ENCODE measurements at regions not wholly inside any gene's neighbourhood (a gene's known extent, or its start where the extent isn't known, plus 50 kb on each side); places are given as distances from the start of the nearest gene placed in this dataset.

GRCh38 chr21:41689289-41689583 is 77.6 kb downstream of the RIPK4 start:
- DNase-seq (ENCODE audit: low spot score), result no peak
- intact Hi-C loops (cut with DNase I), result no loop called here

GRCh38 chr21:41687633-41688032 is 79.2 kb downstream of the RIPK4 start:
- intact Hi-C loops (cut with DNase I), result no loop called here

GRCh38 chr21:41686664-41687063 is 80.2 kb downstream of the RIPK4 start:
- DNase-seq (ENCODE audit: low spot score), result no peak
- intact Hi-C loops (cut with DNase I), result no loop called here

More at GRCh38 chr21:41687633-41688032, 79.2 kb downstream of the RIPK4 start:
- DNase-seq (ENCODE audit: low spot score), result no peak

GRCh38 chr21:41685511-41686149 is 81.2 kb downstream of the RIPK4 start:
- DNase-seq (ENCODE audit: low spot score), result no peak
- intact Hi-C loops (cut with DNase I), result loop anchor here in 1 of 2 donors (1.0 kb wide), 1 partner anchor 45 kb away; no protein-coding TSS in a partner anchor

DNA sequence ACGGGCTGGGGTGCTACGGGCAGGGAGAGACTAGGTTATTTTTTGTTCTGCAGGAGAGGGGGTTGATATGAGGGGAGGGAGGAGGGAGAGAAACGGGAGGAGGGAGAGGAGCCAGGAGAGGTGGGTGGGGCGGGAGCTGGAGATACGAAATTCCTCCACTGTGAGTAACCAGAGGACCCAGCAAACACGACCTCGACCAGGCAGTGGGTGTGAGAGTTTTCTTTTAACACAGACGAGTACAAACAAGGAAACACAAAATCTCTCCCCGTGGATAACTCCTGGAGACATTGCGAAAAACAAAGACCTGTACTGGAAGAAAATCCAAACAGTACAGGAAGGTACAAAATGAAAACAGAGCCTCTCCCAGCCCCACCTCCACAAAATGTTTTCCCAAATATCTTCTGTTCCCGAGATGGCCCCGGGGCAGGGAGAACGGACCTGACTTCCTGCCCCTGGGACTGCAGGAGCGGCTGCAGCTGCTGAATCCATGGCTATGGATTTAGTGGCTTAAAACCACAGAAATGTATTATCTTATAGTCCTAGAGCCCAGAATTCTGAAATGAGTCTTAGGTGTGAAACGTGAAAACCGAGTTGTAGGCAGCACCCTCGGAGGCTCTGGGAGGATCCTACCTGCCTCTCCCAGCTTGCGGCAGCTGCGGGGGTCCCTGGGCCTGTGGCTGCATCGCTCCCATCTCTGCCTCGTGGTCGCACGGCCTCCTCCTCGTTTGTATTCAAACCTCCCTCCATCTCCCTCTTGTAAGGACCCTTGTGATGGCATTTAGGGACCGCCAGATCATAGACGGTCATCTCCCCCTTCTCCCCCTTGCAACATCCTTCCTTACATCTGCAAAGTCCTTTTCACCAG is 82.2 kb downstream of the RIPK4 start:
- DNase-seq (ENCODE audit: low spot score), result no peak

DNA sequence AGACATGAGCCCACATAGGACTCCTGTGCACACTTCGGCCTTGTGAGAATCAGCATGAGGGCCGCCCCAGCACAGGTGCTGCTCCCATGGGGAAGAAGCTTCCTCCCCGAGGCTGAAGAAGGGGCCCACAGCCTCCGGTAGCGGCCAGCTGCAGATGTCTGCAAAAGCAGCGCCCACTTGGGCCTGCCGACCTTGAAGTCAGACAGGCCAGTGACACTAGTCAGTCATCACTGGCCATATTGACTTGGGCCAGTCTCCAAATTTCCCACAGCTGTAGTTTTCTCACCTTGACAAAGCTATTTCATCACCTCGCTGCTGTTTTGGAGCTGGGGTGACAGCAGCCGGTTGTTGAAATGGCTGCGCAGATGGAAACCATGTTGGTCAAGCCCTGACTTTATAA is 83.0 kb downstream of the RIPK4 start:
- intact Hi-C loops (cut with DNase I), result no loop called here
- no peak for DNase-seq (ENCODE audit: low spot score)

More for the DNA sequence above, 82.2 kb downstream of the RIPK4 start:
- intact Hi-C loops (cut with DNase I), result loop anchor here in 1 of 2 donors (1.0 kb wide), 1 partner anchor 44 kb away; no protein-coding TSS in a partner anchor

DNA sequence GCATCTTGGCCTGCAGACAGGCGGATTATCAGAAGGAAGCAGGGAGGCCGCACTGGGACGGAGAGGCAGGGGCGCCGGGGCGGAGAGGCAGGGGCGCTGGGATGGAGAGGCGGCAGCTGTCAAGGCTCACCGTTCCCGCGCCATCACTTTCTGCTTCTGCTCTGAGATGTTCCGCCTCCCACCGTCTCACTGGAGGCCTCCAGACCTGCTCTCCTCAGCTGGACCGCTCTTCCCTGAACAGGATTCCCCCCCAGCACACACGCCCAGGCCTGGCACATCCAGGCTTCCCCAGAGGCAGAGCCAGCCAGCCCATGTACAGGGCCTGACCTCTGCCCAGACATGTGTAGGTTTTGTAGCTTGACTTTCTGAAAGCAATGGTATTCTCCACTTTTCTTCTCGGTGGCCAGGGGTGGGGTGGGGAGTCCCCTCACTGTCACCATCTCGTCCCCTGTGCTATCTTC is 84.1 kb downstream of the RIPK4 start:
- no peak for DNase-seq (ENCODE audit: low spot score)
- intact Hi-C loops (cut with DNase I), result no loop called here

DNA sequence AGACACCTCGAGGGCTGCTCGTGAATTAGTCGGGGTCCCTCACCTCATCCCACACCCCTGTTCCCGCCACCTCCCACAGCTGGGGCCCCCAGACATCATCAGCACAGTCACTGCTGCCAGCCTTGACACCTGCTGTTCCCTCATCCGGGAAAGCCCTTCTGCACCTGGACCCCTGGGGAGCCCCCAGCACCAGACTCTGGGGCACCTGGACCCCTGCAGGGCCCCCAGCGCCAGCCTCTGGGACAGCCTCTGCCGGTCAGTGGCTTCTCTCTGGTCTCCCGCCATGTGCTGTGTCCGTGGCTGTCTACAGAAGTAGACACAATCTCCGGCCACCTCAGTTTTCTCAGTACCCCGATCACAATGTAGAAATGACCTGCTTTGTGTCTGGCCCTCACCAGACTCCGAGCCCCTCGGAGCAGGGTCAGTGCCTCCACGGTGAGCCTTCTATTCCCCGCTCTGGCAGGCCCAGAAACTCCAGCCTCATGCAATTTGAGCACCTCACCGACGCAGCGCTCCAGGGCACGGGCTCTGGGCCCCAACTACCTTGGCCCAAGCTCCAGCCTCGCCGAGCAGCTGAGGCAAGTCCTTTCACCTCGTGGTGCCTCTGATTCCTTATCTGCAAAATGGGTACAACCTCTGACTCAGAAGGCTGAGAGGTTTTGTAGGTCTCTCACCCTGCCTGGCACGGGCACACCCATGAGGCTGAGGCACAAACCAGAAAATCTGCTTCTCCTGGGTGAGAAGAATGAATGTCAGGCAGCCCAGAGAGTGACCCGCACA is 84.7 kb downstream of the RIPK4 start:
- intact Hi-C loops (cut with DNase I), result no loop called here
- DNase-seq (ENCODE audit: low spot score), result no peak

- intact Hi-C loops (cut with DNase I), result no loop called here
- no peak for DNase-seq (ENCODE audit: low spot score)
Measured at GRCh38 chr21:41681348-41681801, 85.5 kb downstream of the RIPK4 start.

DNA sequence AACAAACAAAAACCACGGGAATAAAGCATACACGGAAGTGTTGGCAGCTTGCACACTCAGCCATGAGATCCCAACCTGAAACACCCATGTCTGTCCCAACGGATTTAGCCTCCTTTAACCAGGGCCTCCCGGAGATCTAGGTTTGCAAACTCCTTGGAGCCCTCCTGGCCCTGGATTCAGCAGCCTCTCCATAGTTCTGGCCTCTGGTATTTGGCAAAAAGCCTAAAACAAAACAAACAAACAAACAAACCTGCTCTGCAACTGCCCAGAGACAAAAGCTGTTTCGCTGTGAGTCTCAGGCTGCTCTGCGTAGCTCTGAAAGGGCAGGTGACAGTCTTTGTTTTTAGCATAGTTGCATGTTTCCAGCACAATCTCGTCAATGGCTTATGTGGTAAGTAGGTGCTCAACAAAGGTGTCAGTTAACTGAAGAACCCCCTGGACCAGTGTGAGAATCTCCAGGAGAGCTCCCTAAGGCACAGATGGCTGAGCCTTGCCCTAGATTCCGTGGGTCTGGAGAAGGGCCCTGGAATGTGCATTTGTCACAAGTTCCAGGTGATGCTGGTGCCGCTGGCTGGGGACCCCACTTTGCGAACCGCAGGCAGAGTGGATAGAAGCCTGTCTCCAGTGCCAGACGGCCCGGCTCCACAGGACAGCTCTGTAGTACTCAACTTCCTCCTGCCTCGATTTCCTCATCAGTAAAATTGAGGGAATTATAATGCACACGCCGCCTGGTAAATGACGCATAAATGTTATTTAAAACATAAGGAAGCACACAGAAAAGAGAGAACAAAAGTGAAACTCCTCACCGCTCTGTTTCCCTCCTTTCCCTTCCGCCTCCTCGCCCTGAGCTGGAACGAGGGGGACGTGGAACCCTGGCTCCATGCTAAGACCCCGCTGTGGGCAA is 86.2 kb downstream of the RIPK4 start:
- intact Hi-C loops (cut with DNase I), result no loop called here
- DNase-seq (ENCODE audit: low spot score), result no peak

GRCh38 chr21:41678924-41679318 is 87.9 kb downstream of the RIPK4 start:
- DNase-seq (ENCODE audit: low spot score), result peak; percentile 97
- intact Hi-C loops (cut with DNase I), result no loop called here

- no peak for DNase-seq (ENCODE audit: low spot score)
- intact Hi-C loops (cut with DNase I), result no loop called here
Measured at GRCh38 chr21:41678016-41678923, 88.6 kb downstream of the RIPK4 start.

DNA sequence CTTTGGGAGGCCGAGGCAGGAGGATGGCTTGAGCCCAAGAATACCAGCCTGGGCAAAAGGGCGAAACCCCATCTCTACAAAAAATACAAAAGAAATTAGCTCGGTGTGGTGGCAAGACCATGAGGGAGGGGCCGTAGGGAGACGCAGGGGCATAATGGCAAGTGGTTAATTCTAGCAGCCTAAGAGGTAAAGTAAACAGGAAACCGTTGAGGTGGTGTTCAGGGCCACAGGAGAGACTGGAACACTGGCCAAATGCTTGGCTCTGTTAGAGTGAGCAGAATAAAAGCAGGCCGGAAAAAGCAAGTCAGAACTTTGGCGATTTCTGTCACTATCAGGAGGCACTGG is 89.2 kb downstream of the RIPK4 start:
- intact Hi-C loops (cut with DNase I), result no loop called here
- DNase-seq (ENCODE audit: low spot score), result no peak

GRCh38 chr21:41676198-41676597 is 90.7 kb downstream of the RIPK4 start:
- intact Hi-C loops (cut with DNase I), result no loop called here

GRCh38 chr21:41675574-41675973 is 91.3 kb downstream of the RIPK4 start:
- DNase-seq (ENCODE audit: low spot score), result no peak
- intact Hi-C loops (cut with DNase I), result no loop called here

More at GRCh38 chr21:41676198-41676597, 90.7 kb downstream of the RIPK4 start:
- no peak for DNase-seq (ENCODE audit: low spot score)

DNA sequence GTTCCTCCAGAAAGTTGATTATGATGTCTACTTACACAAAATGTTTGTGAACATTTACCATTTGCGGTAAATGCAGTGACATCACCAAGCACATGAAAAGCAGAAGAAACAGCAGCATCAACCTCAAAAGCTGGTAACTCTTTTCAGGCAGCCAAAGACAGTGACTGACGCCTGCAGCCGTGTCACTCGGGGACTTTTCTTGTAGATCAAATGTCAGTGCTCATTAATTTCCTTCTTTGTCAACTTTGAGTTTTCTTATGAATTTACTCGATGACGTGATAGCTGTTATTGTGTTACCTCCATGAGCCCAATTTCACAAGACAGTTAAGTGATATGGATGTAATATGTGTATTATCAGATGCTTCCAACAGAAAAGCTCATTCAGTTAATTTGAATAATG is 92.5 kb downstream of the RIPK4 start:
- DNase-seq (ENCODE audit: low spot score), result no peak
- intact Hi-C loops (cut with DNase I), result no loop called here

DNA sequence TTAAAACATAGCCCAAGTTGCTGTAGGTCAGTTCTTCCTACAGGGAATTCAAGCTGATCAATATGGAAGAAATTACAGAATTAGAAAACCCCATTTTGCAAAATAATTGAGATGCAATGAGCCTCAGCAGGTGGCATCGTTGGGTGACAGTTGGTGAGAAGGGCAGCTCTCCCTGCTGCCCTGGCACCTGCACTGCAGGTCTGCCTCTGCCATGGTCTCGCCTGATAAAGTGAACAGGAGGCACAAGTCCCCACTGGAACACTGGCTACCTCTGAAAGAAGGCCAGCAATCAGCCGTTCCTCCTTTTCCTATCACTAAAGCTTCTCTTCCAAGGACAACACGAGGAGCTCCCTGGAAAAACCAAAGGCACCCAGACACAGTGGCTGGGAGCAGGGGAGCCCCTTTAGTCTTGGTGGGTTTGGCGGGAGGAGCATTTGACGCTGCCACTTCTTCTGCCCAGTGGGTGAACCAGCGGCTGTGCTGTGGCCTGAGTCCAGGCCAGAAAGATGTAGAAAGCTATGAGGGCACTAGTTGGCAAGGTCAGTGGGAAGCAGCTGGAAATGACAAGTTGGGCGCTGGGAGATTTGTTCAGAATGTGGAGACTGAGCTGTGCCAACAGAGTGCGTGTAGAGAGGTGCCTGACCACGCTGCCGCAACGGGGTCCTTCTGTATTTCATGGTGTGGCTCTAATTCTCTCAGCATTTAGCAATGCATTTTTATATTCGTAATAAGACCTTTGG is 93.1 kb downstream of the RIPK4 start:
- DNase-seq (ENCODE audit: low spot score), result no peak
- intact Hi-C loops (cut with DNase I), result no loop called here

Measured in posterior vena cava (tissue), 2 donors.